ENCODE measurements at regions not wholly inside any gene's neighbourhood (a gene's known extent, or its start where the extent isn't known, plus 50 kb on each side); places are given as distances from the start of the nearest gene placed in this dataset.

DNA sequence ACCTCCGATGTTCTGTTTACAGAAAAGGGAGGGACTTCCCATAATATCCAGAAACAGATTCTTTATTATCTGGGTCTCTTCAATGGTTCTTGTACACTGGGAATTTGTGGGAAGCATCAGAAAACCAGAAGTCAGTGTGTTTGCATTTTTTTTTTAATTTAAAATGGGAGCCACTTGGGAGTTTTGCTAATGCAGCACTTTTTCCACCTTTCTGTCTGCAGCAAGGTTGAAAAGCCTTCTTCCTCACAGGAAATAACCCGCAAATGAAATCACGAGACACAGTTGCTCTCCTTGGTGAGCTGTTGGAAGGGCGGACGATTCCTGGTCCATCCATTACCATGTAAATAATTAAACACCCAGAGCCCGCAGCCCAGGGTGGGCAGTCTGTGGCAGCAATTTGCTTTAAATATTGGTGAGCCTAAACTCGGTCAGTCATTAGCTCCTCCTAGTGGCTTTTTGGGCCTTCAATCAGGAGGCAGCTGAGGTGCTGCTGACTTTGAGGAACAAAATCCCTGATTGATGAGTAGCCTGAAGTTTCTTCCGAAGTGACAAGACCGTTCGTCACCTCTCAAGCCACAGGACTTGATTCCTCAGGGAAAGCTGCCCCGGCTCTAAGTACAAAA lies 471.5 kb downstream of the EPHA4 start:
- H3K4me3 ChIP-seq (ENCODE audit: low read depth, low read length) = no peak overlapping the region
- TF ChIP-seq, protein P1, sequence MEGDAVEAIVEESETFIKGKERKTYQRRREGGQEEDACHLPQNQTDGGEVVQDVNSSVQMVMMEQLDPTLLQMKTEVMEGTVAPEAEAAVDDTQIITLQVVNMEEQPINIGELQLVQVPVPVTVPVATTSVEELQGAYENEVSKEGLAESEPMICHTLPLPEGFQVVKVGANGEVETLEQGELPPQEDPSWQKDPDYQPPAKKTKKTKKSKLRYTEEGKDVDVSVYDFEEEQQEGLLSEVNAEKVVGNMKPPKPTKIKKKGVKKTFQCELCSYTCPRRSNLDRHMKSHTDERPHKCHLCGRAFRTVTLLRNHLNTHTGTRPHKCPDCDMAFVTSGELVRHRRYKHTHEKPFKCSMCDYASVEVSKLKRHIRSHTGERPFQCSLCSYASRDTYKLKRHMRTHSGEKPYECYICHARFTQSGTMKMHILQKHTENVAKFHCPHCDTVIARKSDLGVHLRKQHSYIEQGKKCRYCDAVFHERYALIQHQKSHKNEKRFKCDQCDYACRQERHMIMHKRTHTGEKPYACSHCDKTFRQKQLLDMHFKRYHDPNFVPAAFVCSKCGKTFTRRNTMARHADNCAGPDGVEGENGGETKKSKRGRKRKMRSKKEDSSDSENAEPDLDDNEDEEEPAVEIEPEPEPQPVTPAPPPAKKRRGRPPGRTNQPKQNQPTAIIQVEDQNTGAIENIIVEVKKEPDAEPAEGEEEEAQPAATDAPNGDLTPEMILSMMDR (IDR thresholded peaks at IDR 0.05; ENCODE audit: low read depth, low read length, missing control alignments) = no peak
- DNase-seq (ENCODE audit: low read depth) = no peak

DNA sequence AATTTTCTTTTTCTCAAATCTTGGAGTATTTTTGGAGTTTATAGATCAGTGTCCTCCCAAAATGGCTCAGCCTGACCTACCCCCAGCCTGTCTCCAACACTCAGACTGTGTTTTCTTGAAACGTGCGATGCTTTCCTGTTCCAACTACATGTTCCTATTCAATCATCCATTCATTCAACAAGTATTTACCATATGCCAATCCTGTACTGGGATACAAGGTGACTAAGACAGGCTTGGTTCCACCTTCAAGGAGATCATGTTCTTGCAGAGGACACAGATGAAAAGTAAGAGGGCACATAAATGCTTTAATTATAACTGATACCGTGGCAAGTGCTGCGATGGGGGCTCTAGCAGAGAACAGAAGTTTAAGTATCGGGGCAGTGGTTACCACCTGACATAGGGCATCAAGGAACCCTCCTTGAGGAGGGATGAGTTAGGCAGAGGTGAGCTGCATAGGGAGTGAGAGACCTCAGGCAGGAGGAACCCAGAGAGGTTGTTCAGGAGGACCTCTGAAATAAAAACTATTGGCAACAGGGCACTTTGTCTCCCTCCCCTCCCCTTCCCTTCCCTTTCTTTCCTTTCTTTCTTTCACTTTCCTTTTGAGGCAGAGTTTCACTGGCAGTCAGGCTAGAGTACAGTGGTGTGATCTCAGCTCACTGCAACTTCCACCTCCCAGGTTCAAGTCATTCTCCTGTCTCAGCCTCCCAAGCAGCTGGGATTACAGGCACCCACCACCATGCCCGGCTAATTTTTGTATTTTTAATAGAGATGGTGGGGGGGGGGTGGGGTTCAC lies 469.0 kb downstream of the EPHA4 start:
- no peak overlapping the region for H3K4me3 ChIP-seq (ENCODE audit: low read depth, low read length)
- DNase-seq (ENCODE audit: low read depth) = no peak

DNA sequence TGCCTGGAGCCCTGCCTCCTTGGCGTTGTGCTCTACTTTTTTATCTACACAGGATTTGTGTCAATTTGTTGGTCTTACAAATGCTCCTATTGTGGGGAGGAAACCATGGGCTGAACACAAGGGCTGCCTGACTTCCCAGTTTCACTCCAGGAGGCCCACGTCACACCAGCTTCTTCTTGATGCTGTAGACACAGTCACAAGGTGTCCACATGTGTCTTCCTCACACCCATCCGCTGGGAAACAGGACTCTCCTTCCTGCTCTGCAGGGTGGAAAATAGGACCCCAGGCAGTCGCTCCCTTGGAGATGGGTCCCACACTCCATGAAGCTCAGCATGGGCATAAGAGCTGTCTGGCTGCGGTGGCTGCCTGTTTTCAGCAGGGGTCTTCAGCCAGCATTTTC lies 468.2 kb downstream of the EPHA4 start:
- no peak overlapping the region for H3K4me3 ChIP-seq (ENCODE audit: low read depth, low read length)
- TF ChIP-seq, protein P1 (IDR thresholded peaks at IDR 0.05; ENCODE audit: low read depth, low read length, missing control alignments) = no peak
- no peak for DNase-seq (ENCODE audit: low read depth)

More for the DNA sequence above, 469.0 kb downstream of the EPHA4 start:
- TF ChIP-seq, protein P1 (IDR thresholded peaks at IDR 0.05; ENCODE audit: low read depth, low read length, missing control alignments) = no peak

DNA sequence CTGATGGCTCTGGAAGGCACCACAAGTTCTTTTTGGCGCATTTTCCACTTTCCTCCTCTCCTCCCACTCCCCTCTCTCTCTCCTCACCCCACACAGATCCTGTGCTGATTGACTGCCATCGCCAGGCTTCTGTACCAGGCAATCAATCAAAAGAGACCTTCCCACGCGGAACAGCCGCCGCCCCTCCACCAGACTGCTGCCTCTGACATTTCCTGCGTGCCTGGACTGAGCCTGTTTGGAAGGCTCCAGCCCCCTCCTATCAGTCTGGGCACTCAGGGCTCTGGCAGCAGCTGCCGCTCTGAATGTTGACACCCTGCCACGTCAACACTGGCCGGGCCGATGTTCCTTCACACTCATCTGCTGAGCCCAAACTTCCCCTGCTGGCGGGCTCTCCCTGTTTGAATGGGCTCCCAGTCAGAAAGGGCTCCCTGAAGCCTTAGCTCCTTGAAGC lies 467.7 kb downstream of the EPHA4 start:
- H3K4me3 ChIP-seq (ENCODE audit: low read depth, low read length) = no peak overlapping the region
- TF ChIP-seq, protein P1 (IDR thresholded peaks at IDR 0.05; ENCODE audit: low read depth, low read length, missing control alignments) = no peak
- no peak for DNase-seq (ENCODE audit: low read depth)

DNA sequence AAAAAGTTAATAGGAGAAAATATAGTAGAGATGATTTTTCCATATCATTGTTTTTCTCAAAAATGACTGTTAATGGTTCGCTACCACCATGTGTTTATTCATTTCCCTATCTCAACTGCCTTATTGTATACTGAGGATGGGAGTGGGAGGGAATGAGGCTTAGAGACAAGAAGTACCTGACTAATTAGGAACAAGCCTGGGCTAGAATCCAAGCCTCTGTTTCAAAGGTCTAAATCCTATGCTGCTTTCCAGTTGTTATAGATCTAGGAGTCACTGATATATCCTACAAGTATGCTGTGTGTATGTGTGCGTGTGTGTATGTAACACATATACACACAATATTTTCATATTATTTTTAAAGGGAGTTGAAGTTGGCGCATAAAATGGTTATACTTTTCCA lies 465.9 kb downstream of the EPHA4 start:
- DNase-seq (ENCODE audit: low read depth) = no peak
- no peak overlapping the region for H3K4me3 ChIP-seq (ENCODE audit: low read depth, low read length)
- TF ChIP-seq, protein P1 (IDR thresholded peaks at IDR 0.05; ENCODE audit: low read depth, low read length, missing control alignments) = no peak

DNA sequence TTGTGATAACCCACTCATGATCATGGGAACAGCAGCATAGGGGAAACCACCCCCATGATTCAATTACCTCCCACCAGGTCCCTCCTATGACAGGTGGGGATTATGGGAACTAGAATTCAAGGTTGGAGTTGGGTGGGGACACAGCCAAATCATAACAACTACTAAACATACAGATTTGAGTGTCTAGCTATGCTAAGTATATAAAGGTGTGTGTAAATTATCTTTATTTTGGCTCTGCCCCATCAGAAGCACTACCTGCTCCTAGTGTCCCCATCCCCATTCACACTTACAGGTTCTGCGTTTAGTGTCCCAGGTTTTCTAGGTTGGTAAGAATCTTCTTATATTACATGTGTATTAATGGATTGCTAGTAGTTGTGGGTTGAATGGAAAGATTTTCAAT lies 464.7 kb downstream of the EPHA4 start:
- TF ChIP-seq, protein P1 (IDR thresholded peaks at IDR 0.05; ENCODE audit: low read depth, low read length, missing control alignments) = no peak
- no peak overlapping the region for H3K4me3 ChIP-seq (ENCODE audit: low read depth, low read length)
- DNase-seq (ENCODE audit: low read depth) = no peak
